ENCODE measurements at regions not wholly inside any gene's neighbourhood (a gene's known extent, or its start where the extent isn't known, plus 50 kb on each side); places are given as distances from the start of the nearest gene placed in this dataset.

DNA sequence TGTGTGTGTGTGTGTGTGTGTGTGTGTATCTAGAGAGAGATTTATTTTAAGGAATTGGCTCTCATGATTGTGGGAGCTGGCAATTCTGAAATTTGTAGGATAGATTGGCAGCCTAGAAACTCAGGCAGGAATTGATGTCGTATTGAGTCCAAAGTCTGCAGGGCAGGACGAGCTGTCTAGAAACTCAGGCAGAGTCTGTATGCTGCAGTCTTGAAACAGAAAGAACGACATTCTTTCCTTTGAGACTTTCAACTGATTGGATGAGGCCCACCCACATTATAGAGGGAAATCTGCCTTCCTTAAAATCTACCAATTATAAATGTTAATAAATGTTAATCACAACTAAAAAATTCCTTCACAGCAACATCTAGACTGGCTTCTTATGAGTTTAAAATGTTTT is 436.6 kb upstream of the FANCL start:
- TF ChIP-seq, protein P1, sequence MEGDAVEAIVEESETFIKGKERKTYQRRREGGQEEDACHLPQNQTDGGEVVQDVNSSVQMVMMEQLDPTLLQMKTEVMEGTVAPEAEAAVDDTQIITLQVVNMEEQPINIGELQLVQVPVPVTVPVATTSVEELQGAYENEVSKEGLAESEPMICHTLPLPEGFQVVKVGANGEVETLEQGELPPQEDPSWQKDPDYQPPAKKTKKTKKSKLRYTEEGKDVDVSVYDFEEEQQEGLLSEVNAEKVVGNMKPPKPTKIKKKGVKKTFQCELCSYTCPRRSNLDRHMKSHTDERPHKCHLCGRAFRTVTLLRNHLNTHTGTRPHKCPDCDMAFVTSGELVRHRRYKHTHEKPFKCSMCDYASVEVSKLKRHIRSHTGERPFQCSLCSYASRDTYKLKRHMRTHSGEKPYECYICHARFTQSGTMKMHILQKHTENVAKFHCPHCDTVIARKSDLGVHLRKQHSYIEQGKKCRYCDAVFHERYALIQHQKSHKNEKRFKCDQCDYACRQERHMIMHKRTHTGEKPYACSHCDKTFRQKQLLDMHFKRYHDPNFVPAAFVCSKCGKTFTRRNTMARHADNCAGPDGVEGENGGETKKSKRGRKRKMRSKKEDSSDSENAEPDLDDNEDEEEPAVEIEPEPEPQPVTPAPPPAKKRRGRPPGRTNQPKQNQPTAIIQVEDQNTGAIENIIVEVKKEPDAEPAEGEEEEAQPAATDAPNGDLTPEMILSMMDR (IDR thresholded peaks at IDR 0.05; ENCODE audit: insufficient read depth, low read length) = no peak
- TF ChIP-seq, protein P2, sequence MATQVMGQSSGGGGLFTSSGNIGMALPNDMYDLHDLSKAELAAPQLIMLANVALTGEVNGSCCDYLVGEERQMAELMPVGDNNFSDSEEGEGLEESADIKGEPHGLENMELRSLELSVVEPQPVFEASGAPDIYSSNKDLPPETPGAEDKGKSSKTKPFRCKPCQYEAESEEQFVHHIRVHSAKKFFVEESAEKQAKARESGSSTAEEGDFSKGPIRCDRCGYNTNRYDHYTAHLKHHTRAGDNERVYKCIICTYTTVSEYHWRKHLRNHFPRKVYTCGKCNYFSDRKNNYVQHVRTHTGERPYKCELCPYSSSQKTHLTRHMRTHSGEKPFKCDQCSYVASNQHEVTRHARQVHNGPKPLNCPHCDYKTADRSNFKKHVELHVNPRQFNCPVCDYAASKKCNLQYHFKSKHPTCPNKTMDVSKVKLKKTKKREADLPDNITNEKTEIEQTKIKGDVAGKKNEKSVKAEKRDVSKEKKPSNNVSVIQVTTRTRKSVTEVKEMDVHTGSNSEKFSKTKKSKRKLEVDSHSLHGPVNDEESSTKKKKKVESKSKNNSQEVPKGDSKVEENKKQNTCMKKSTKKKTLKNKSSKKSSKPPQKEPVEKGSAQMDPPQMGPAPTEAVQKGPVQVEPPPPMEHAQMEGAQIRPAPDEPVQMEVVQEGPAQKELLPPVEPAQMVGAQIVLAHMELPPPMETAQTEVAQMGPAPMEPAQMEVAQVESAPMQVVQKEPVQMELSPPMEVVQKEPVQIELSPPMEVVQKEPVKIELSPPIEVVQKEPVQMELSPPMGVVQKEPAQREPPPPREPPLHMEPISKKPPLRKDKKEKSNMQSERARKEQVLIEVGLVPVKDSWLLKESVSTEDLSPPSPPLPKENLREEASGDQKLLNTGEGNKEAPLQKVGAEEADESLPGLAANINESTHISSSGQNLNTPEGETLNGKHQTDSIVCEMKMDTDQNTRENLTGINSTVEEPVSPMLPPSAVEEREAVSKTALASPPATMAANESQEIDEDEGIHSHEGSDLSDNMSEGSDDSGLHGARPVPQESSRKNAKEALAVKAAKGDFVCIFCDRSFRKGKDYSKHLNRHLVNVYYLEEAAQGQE (IDR thresholded peaks at IDR 0.05; ENCODE audit: insufficient replicate concordance, low read depth) = no peak
- TF ChIP-seq GABPA (IDR thresholded peaks at IDR 0.05; ENCODE audit: low read depth) = no peak
- no peak for TF ChIP-seq POLR2AphosphoS5 (IDR thresholded peaks at IDR 0.05; ENCODE audit: low read depth)

Data from HL-60 (cell line).